RKO (cell line): ENCODE measurements at regions not wholly inside any gene's neighbourhood (a gene's known extent, or its start where the extent isn't known, plus 50 kb on each side); places are given as distances from the start of the nearest gene placed in this dataset.
"Not testable (repeated sequence)": the region's sequence is repeated elsewhere in the genome, so short reads cannot be mapped to it uniquely, and the experiment has no call there.

ENCODE experiments used
- DNase-seq: peaks from one replicate; pipeline ENCODE4 v3.0.0-alpha.2; 2016; ENCODE audit warnings: low spot score

DNA sequence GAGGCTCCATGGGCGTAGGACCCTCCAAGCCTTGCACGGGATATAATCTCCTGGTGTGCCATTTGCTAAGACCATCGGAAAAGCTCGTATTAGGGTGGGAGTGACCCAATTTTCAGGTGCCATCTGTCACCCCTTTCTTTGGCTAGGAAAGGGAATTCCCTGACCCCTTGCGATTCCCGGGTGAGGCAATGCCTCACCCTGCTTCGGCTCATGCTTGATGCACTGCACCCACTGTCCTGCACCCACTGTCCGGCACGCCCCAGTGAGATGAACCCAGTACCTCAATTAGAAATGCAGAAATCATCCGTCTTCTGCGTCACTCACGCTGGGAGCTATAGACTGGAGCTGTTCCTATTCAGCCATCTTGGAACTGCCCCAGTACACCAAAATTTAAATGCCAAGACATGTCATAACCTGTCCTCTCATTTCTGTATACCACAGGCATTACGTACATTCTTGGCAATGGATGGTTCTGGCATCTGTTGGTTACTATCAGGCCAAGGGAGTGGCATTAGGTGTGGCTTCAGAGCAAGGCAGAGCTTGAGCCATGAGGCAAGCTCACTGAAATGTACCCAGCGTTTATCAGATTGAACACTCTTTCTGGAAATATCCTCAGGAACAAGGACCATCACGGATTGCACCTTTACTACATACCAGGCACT is 95.4 kb upstream of the GALNT18 start:
- no peak for DNase-seq

- not testable (repeated sequence) for DNase-seq
These were observed 93.3 kb upstream of the GALNT18 start for GRCh38 chr11:11715075-11715474.

DNA sequence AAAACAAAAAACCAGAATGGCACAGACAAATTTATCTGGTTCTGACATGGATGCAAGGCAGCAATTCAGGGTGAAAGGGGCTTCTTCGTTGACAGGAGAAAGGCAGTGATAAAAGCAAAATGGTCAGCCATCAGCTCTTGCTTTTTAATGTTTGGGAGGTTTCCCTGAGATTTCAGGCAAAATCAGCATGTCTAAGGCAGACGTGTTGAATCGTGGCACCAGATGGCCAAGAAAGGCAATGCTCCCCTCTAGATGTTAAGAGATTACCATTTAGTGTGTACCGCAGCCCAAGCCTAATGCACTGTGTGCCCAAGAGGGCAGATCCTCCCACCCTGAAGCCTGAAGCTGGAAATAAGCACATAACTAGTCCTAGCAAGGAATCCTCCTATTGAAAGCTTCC is 88.8 kb upstream of the GALNT18 start:
- no peak for DNase-seq

DNA sequence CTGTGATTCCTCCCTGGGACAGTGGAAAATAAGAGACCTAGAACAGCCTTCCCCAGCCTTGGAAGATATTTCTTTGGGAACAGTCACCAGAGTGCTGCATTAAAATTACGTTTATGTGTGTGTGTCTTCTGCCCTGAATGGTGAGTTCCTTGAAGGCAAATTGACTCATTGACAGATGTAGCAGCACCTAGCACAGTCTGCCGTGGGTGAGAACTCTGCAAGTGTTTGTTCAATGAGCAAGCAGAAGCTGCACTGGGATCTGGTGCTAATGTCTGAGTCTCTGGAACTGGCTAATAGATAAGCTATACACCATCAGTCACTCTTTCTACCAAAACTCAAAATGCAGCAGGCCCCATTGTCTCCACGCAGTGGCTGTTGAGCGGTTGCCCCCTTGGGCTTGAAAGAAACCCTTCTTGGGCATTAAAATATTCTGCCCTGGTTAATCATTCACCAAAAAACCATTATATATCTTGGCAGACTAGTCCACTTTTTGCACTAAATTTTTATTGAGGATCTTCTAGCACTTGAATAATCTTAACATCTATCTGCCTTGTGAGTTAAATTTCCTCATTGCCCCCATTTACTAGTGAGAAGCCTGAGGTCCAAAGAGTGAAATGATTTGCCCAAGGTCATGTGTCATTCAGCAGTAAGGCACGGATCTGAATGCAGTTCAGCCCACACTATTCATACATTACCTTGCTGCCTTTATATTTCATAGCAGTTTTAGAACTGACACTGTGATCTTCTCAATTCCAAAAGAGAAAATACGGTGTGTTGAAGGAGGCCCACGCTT is 87.8 kb upstream of the GALNT18 start:
- DNase-seq = no peak

- DNase-seq = no peak
These were observed 86.5 kb upstream of the GALNT18 start for GRCh38 chr11:11708256-11708655.

- DNase-seq = peak; percentile 57
These were observed 84.2 kb upstream of the GALNT18 start for GRCh38 chr11:11706028-11706427.

- no peak for DNase-seq
These were observed 82.1 kb upstream of the GALNT18 start for GRCh38 chr11:11703885-11704284.

- no peak for DNase-seq
These were observed 79.3 kb upstream of the GALNT18 start for GRCh38 chr11:11701070-11701469.

DNA sequence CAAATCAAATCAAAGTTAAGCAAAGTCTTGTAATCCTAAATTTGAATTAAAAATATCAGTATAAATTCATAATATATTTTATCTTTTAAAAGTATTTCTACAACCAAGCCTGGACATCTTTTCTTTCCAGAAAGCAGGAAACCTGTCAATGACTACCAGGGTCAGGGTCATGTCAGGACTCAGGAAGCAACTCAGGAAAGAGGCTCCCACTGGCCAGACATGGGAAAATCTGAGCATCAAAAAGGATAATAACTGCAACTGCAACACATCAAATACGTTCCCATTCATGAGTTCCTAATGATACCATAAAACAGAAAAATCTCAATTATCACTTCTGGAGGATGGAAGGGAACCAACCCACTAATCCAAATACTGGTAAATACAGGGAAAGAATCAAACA is 76.0 kb upstream of the GALNT18 start:
- no peak for DNase-seq

- no peak for DNase-seq
These were observed 69.7 kb upstream of the GALNT18 start for GRCh38 chr11:11691296-11692151.

DNA sequence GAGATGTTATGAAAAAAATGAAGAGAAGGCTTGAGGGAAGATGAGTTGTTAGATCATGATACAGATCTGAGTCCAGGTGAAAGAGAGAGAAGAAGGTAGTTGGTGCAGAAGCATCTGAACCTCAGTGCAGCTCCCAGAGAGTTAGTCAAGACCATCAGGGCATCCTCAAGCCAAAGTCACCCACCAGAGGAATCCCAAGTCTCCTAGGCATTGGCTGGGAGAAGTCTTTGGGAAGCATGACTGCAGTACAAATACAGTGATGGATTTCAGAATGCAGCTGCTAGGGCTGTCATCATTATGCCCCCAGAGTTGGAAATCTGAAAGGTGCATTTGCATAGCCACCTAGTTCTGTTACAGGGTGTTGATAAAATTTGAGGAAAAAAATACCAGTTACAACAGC is 59.7 kb upstream of the GALNT18 start:
- DNase-seq = no peak

- no peak for DNase-seq
These were observed 56.0 kb upstream of the GALNT18 start for GRCh38 chr11:11677672-11678356.

GRCh38 chr11:11675671-11676181 is 53.9 kb upstream of the GALNT18 start:
- no peak for DNase-seq

DNA sequence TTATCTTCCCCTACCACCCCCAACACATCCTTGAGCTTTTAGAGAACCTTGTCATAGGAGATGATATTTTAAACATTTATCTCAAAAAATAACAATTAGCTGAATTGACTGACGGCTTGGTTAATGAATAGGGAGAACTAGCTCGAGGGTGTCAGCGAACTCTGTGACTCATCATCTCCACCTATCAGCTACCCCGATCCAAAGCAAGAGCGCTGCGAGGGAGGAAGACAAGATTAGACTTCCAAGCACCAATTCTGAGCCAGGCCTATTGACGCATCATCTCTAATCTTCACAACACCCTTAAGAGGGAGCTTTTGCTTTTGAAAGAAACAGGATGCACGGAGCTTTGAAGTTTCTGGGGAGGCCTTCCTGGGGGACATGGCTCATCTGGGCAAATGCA is 51.0 kb upstream of the GALNT18 start:
- DNase-seq = no peak

DNA sequence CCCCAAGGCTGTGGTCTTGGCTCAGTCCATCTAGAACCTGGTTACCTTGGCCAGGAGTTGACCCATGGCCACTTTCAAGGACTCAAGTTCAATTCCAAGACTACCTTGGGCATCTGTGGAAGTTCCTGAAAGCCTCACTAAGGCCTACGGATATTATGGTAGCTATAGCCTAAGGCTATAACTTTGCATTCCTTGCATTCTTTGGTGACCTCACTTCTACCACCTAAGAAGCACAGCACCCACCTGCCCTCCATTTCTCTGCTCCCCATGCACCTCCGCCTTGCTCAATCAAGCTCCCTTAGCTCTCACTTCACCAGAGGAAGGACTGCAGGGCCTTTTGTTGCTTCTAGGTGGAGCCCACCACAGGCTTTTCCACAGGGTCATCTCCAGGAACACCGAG is 50.3 kb upstream of the GALNT18 start:
- no peak for DNase-seq
